ENCODE measurements at regions not wholly inside any gene's neighbourhood (a gene's known extent, or its start where the extent isn't known, plus 50 kb on each side); places are given as distances from the start of the nearest gene placed in this dataset.

DNA sequence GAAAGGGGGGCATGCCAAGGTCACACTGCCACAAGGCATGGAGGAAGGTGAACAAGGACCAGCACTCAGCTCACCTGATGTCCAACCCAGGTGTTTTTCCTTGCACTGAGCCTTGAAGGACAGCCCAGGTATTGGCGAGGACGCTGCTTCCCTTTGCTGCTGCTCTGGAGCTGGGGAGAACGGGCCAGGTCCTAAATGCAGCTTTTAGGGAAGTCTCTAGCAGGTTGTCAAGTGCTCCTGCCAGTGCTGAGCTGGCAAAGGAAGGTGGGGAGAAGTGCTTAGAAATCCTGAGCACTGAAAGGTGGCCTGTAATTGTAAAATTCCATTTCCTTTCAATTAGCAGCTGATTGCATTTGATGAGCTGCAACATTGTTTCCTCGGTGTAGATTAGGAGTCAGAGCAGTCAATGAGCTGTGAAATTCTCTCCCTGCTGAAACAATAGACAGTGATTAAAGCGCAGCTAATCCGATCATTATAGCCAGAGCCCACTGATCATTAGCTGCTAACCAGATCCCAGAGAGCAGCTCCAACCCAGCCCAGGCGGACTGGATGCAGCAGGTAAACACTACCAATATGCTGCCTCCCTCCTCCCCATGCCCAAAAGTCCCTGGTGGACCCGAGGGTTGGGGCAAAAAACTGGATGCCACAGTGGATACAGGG is 507.6 kb downstream of the INSC start:
- no peak for DNase-seq (ENCODE audit: low read depth)

GRCh38 chr11:15624701-15625100 is 510.0 kb downstream of the INSC start:
- no peak for DNase-seq (ENCODE audit: low read depth)

DNA sequence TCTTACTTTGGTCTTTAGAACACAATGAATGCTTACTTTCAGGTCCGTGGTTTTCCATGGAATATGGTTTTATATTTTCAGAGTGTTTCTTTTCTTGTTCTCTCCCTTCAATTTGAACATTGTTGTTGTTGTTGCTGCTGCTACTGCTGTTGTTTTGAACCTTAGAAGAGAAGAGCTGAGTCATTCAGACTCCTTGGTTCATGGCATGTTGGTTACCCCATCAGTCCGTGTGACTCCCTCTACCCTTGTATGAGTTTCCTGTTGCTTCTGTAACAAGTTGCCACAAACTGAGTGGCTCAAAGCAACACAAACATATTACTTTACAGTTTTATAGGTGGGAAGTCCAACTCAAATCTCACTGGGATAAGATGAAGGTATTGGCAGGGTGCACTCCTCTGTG is 511.0 kb downstream of the INSC start:
- no peak for DNase-seq (ENCODE audit: low read depth)

DNA sequence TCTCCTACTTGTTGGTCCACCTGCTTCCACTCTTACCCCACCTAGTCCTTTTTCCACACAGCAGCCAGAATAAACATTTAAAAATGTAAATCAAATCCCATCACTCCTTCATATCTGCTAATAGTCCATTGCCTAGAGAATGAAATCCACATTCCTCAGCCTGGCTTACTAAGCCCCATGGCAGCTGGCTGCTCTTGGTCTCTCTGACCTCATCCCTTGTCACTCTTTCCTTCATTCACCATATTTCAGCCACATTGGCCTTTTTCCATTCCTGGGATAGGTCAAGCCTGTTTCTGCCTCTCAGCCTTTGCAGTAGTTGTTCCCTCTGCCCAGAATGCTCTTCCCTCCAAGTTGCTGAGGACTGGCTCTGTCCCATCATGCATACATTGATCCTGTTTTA is 512.8 kb downstream of the INSC start:
- peak; percentile 75 for DNase-seq (ENCODE audit: low read depth)

DNA sequence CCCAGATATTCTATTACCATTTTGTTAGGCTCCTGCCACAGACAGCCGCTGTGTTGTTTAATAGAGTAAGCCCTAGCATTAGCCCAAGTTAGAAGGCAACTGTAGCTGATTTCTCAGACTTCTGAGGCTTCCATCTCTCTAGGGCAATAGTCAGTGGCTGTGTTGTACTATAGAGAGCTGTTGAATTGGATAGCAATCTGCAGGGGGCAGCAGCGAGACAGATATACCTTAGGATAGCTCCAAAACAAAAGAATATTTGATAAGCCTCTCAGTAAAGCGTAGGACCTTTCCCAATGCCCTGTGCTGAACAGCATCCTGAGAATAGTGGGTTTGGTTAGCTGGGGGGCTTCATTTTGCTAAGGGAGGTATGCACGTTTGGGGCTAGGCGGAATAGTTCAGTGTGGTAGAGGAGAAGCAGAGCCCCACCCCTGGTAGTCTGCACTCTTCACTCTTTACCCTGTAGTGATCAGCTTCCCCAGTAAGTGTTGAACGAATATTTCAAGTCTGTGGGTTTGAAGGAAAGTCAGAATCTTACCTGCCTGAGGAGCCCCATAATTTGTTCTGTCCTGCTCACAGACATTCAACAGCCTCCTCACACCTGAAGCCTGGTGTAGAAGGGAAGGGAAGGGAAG is 515.1 kb downstream of the INSC start:
- DNase-seq (ENCODE audit: low read depth), result no peak

- DNase-seq (ENCODE audit: low read depth), result no peak
Measured at GRCh38 chr11:15630896-15631295, 516.2 kb downstream of the INSC start.

GRCh38 chr11:15635521-15635920 is 520.8 kb downstream of the INSC start:
- DNase-seq (ENCODE audit: low read depth), result no peak

DNA sequence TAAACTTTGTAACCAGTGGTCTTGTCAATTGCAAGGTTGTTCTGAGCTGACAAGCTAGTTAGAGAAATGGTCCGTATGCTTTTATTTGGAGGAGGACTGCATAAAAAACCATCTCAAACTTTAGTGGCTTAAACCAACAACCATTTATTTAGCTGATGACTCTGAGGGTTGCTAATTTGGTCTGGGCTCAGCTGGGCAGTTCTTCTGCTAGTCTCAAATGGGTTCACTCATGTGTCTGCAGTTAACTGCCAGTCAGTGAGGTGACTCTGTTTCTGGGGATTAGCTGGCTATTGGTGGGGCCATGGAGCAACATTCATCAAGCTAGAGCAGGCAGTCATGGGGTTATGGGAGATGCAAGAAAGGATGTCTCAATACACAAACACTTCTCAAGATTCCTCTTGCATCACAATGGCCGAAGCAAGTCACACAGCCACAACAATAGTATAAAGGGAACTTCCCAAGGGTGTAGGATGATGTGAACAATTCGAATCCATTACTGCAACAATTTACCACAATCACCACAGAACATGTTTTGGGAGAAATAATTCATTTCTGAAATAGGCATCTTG is 521.9 kb downstream of the INSC start:
- DNase-seq (ENCODE audit: low read depth), result no peak

GRCh38 chr11:15638386-15638787 is 523.7 kb downstream of the INSC start:
- no peak for DNase-seq (ENCODE audit: low read depth)

- no peak for DNase-seq (ENCODE audit: low read depth)
Measured at GRCh38 chr11:15640318-15640717, 525.6 kb downstream of the INSC start.

DNA sequence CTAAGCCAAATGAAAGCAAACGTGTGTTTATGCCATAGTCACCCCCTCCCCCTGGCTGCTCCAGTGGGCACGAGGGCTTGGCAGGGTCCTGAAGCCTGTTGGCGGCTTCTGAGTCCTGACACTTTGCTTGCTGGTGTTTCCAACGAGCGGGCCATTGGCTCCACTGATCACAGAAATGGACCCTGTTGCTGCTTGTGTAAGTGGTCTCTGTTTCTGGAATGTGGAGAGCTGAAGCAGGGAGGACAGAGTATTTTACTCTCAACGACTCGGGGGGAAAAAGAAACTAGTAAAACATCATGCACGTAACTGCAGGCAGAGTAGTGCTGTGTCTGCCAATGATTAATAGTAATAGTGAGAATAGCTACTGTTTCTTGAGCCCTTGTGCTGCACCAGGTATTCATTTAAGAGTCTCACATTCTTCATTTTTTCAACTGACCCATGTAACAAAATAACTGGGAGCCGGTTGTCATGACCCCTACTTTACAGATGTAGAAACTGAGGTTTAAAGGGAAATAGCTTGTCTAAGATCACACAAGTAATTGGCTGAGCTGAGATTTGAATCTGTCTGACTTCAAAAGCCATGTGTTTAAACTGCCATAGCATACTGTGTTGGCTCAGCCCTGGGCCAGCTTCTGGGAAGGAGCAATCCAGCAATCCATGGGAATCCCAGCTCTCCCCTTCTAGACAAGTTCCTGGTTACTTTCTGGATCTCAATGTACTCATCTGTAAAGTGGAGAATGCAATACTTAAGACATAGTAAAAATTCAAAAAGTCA is 526.7 kb downstream of the INSC start:
- no peak for DNase-seq (ENCODE audit: low read depth)

DNA sequence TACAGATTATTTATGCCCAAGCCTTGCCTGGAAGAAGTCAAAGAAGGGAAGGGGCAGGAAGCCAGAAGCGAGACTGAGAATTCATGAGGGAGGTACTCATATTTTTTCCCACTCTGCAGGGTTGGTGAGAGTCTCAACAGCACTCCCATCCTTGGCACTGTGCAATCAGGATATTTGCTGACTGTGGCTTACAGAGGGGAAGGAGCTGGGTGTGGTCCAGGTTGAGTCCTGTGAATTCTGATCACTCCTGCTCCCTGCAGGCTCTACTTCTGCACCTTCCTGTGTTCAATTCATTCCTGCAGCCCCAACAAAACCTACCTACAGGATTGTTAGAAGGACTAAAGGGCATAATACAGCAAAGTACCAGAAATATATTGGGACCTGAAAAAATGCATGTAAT is 530.5 kb downstream of the INSC start:
- DNase-seq (ENCODE audit: low read depth), result no peak

DNA sequence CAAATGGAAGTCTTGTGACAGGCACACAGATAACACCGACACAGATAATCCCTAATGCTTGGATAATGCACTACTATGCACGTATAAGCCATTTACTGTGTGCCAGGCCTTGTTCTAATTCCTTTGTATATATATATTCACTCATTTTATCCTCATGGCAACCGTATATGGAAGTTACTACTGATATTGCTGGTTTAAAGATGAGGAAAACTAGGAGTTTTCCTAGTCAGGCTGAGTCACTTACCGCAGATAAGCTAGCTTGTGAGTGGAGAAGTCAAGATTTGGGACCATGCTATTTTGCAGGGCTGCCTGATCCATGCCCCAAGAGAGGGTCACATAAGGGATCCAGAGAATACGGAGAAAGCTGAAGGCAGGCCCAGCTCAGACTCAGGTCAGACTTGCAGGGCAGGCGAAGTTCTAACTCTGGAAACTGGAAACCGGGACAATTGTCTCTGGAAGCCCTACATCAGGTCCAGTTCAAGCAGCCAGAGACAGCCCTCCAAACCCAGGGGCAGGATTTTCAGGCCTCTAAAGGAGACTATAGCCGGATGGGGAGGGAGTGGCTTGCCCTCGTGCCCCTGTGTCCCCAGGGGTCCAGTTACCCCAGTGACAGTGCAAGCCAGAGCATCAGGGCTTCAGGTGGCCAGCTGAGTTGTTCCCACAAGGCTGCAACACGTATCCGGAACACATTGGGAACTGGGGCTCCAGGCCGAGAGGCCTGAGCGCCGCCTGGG is 534.8 kb downstream of the INSC start:
- DNase-seq (ENCODE audit: low read depth), result no peak

GRCh38 chr11:15650105-15650938 is 535.6 kb downstream of the INSC start:
- DNase-seq (ENCODE audit: low read depth), result peak; percentile 92

- no peak for DNase-seq (ENCODE audit: low read depth)
Measured at GRCh38 chr11:15651033-15651432, 536.3 kb downstream of the INSC start.

DNA sequence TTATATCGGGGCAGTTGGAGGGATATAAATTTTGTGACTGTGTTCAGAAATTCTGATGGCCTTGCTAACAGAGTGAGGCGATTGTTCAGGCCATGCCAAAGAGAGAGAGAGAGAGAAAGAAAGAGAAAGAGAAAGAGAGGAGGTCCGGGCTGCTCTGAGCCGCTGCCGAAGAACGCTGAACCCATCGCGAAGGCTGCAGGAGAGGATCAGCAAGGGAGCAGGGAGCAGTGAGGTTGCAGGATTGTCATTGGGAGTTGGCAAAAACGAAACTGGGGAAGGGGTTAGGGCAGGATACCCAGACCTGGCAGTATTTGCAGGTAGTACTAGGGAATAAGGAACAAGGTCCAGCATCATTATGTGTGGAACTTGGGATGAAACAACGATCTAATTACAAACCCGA is 537.1 kb downstream of the INSC start:
- DNase-seq (ENCODE audit: low read depth), result peak; percentile 17

DNA sequence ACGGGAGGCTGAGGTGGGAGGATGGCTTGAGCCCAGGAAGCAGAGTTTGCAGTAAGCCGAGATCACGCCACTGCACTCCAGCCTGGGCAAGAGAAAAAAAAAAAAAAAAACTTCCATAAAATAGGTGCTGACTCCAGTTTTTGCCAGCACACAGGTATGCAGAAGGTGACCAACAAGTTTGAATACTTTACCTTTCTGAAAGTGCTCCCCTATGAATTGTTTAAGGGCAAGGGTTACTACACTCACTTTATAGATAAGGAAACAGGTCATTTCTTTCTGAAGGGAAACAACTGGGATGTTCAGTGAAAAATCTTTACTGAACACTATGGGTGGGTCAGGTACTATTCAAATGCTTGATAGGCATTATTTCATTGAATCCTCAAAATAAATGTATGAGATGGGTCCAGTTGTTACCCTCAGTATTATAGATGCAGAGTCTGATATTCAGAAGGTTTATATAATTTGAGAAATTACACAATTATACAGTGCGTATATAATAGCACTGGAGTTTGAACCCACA is 538.5 kb downstream of the INSC start:
- no peak for DNase-seq (ENCODE audit: low read depth)

- no peak for DNase-seq (ENCODE audit: low read depth)
Measured at GRCh38 chr11:15654451-15654850, 539.7 kb downstream of the INSC start.

GRCh38 chr11:15655552-15655951 is 540.8 kb downstream of the INSC start:
- no peak for DNase-seq (ENCODE audit: low read depth)

DNA sequence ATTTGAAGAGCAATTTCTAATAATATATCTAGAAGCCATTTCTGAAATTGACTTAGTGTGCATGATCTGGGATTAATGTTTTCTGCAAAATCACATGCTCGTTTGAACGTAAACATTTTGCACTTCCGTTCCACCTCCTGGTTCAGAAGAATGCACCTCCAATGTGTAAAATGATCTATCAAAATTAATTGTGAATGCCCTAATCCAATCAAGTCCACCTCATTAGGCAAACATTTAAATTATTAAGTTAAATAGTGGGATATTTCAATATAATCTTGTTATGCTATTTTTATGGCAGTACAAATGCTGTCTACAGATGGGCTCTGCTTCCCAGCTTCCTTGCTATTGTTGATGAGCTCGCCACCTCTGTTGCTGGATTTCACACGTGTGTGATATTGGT is 542.5 kb downstream of the INSC start:
- DNase-seq (ENCODE audit: low read depth), result no peak

DNA sequence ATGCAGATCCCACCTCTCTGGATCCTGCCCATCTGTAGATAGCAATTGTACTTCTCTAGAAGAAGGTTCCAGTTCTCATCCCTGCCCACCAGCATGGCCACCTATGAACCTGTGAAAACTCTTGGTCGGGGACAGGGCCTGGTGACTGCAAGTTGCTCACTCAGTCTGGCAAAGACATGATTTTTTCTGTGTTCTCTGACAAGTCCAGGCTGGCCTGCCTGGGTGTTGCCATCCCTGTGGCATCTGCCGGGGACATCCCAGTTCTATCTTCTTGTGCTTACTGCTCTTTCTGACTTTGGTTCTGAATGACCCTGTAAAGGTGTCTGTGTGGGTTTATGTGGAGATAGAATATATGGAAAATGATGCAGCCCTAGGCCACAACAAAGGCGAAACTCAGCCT is 545.8 kb downstream of the INSC start:
- DNase-seq (ENCODE audit: low read depth), result no peak

All from EH (cell line).